Trophoblast cell (in vitro differentiated cells and primary cell): ENCODE measurements at regions not wholly inside any gene's neighbourhood (a gene's known extent, or its start where the extent isn't known, plus 50 kb on each side); places are given as distances from the start of the nearest gene placed in this dataset.
A peak's percentile ranks its signal among the peaks of the same experiment; 100 is the strongest.

ENCODE experiments used
- DNase-seq, 2 donors: peaks; one replicate each; pipeline ENCODE4 v3.0.0-alpha.2; 2016
- H2AFZ ChIP-seq: 2 replicates; pipeline ENCODE4 v1.6.1; 2013; ENCODE audit warnings: low read length, moderate library complexity, mild to moderate bottlenecking; ENCODE audit not compliant: insufficient read depth, poor library complexity
- H2AK5ac ChIP-seq: 2 replicates; pipeline ENCODE4 v1.6.1; 2013; ENCODE audit warnings: mild to moderate bottlenecking, low read length
- H2BK120ac ChIP-seq: 2 replicates; pipeline ENCODE4 v1.6.1; 2013; ENCODE audit warnings: low read length, mild to moderate bottlenecking, moderate library complexity; ENCODE audit not compliant: insufficient read depth, poor library complexity
- H2BK12ac ChIP-seq: 2 replicates; pipeline ENCODE4 v1.6.1; 2013; ENCODE audit warnings: mild to moderate bottlenecking, low read length, moderate library complexity
- H2BK5ac ChIP-seq: 2 replicates; pipeline ENCODE4 v1.6.1; 2013; ENCODE audit warnings: low read length, low read depth, moderate library complexity, mild to moderate bottlenecking; ENCODE audit not compliant: poor library complexity
- H3K14ac ChIP-seq: 2 replicates; pipeline ENCODE4 v1.6.1; 2013; ENCODE audit warnings: mild to moderate bottlenecking, low read length
- H3K18ac ChIP-seq: 2 replicates; pipeline ENCODE4 v1.6.1; 2013; ENCODE audit warnings: mild to moderate bottlenecking, low read length
- H3K23ac ChIP-seq: 2 replicates; pipeline ENCODE4 v1.6.1; 2013; ENCODE audit warnings: low read length
- H3K27ac ChIP-seq: 2 replicates; pipeline ENCODE4 v1.5.1; 2013; ENCODE audit warnings: low read depth, mild to moderate bottlenecking, inconsistent platforms, low read length, moderate library complexity
- H3K27me3 ChIP-seq: 2 replicates; pipeline ENCODE4 v1.6.1; 2013; ENCODE audit warnings: inconsistent platforms, mild to moderate bottlenecking, low read length, moderate library complexity; ENCODE audit not compliant: insufficient read depth
- H3K36me3 ChIP-seq, 2 experiments: 1 replicate in 1 of 2; 2 replicates in 1 of 2; pipeline ENCODE4 v1.6.1; 2013; ENCODE audit warnings: low read length in 2 of 2, mild to moderate bottlenecking in 2 of 2, moderate library complexity in 1 of 2; ENCODE audit not compliant: insufficient read depth in 2 of 2, control insufficient read depth in 1 of 2
- H3K4ac ChIP-seq: 2 replicates; pipeline ENCODE4 v1.6.1; 2013; ENCODE audit warnings: low read depth, mild to moderate bottlenecking, low read length, moderate library complexity
- H3K4me1 ChIP-seq, 2 experiments: 1 replicate in 1 of 2; 2 replicates in 1 of 2; pipeline ENCODE4 v1.6.1; 2013; ENCODE audit warnings: low read length in 2 of 2, mild to moderate bottlenecking in 2 of 2, moderate library complexity in 1 of 2; ENCODE audit not compliant: insufficient read depth in 2 of 2, control insufficient read depth in 1 of 2
- H3K4me2 ChIP-seq: 2 replicates; pipeline ENCODE4 v1.6.1; 2013; ENCODE audit warnings: inconsistent platforms, mild to moderate bottlenecking, low read length, moderate library complexity
- H3K4me3 ChIP-seq: 2 replicates; pipeline ENCODE4 v1.5.1; 2013; ENCODE audit warnings: mild to moderate bottlenecking, low read depth, low read length, inconsistent platforms
- H3K79me1 ChIP-seq: one replicate; pipeline ENCODE4 v1.6.1; 2013; ENCODE audit warnings: low read length
- H3K79me2 ChIP-seq: 2 replicates; pipeline ENCODE4 v1.6.1; 2013; ENCODE audit warnings: low read length, mild to moderate bottlenecking; ENCODE audit not compliant: control insufficient read depth, insufficient read depth, poor library complexity
- H3K9ac ChIP-seq: 2 replicates; pipeline ENCODE4 v1.6.1; 2013; ENCODE audit warnings: mild to moderate bottlenecking, low read length
- H3K9me3 ChIP-seq: 2 replicates; pipeline ENCODE4 v1.6.1; 2013; ENCODE audit warnings: low read depth, mild to moderate bottlenecking, control low read depth, inconsistent platforms, low read length; ENCODE audit not compliant: insufficient read depth
- H4K12ac ChIP-seq: 2 replicates; pipeline ENCODE4 v1.6.1; 2013; ENCODE audit warnings: low read depth, mild to moderate bottlenecking, low read length, moderate library complexity
- H4K8ac ChIP-seq: 2 replicates; pipeline ENCODE4 v1.6.1; 2013; ENCODE audit warnings: low read depth, mild to moderate bottlenecking, low read length, moderate library complexity
- H4K91ac ChIP-seq: one replicate; pipeline ENCODE4 v1.6.1; 2013; ENCODE audit warnings: low read depth, mild to moderate bottlenecking, low read length, moderate library complexity
- WGBS: extraction: QIAGEN DNeasy Blood & Tissue Kit; methylation state at CpG from one replicate; pipeline ENCODE4 v1.1.7; 2013; ENCODE audit warnings: missing lambda C conversion rate; ENCODE audit not compliant: insufficient read length, insufficient coverage; ENCODE audit errors: extremely low coverage; 5-methylcytosine and 5-hydroxymethylcytosine counted together

DNA sequence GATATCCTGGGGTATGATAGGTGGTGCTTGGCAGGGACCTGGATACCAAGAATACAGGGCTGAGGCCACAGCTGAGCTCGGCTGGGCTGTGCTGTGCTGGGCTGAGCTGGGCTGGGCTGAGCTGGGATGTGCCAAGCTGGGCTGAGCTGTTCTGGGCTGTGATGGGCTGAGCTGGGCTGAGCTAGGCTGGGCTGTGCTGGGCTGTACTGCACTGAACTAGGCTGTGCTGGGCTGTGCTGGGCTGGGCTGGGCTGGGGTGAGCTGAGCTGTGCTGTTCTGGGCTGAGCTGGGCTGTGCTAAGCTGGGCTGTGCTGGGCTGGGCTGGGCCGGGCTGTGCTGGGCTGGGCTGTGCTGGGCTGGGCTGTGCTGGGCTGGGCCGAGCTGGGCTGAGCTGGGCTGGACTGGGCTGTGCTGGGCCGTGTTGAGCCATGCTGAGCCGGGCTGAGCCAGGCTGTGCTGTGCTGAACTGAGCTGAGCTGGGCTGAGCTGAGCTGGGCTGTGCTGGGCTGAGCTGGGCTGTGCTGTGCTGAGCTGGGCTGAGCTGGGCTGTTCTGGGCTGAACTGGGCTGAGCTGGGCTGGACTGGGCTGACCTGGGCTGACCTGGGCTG lies 94.7 kb upstream of the ACTRT2 start:
- H3K4me3 ChIP-seq: peak overlapping the region; percentile 46
- no peak overlapping the region for H3K4me2 ChIP-seq
- H2BK12ac ChIP-seq: no peak overlapping the region
- no peak overlapping the region for H4K12ac ChIP-seq
- no peak for DNase-seq
- H3K27me3 ChIP-seq: no peaks in the 10 kb centered on the region
- no peak overlapping the region for H2AK5ac ChIP-seq
- no peak overlapping the region for H3K23ac ChIP-seq
- H3K4me1 ChIP-seq: no peaks in the 10 kb centered on the region
- H3K9me3 ChIP-seq: peaks cover 43% of the 10 kb centered on the region
- no peaks in the 10 kb centered on the region for H3K79me1 ChIP-seq
- H3K27ac ChIP-seq: no peak overlapping the region
- no peaks in the 10 kb centered on the region for H3K36me3 ChIP-seq
- no CpG with 5 or more reads among the region's 5 CpGs for WGBS
- no peak overlapping the region for H3K9ac ChIP-seq
- no peak overlapping the region for H3K18ac ChIP-seq
- no peaks in the 10 kb centered on the region for H3K79me2 ChIP-seq
- H2BK120ac ChIP-seq: no peak overlapping the region
- no peak overlapping the region for H2BK5ac ChIP-seq
- no peak overlapping the region for H3K14ac ChIP-seq
- H4K91ac ChIP-seq: no peak overlapping the region
- H3K4ac ChIP-seq: no peak overlapping the region
- no peak overlapping the region for H2AFZ ChIP-seq
- no peak overlapping the region for H4K8ac ChIP-seq

DNA sequence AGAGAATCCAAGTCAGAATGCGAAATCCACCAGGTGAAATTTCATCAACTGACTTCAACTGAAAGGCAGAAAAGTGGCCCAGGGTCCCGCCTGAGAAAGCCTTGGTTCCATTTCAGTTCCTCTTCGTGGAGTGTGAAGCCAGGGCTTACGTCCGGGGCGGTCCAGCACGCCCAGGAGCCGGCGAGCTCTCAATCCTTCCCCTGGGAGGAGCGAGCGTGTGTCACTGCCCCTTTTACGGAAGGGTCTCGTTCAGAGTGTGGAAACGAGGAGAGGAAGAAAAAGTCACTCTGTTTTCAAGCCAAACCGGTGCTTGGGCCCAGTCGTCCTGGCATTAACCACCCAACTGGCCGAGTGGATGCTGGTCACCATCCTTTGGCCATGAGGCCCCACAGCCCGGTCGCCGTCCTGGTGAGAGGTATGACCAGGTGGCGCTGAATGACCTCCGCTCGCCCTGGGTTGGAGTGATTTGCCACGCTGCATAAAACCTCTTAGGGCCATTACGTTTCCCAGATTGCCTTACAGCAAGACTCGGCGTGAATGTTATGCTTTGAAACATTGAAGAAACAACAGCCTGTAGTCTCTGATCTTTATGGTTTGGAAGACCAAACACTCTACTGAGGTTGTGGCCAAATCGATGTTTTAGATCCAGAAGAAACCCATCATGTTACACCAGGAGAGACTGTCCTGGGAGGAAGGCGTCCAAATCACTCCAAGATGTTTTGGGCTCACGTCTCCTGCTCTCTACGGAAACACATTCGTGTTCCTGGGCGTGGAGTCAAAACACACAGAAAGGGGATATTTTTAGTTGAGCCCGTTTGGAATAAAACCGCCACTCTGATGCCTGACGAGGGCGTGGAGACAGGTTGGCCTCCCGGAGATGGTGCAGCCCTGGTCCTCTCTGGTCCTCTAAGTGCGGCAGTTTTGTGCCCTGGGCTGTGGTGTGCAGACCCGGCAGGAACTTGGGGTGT lies 93.6 kb upstream of the ACTRT2 start:
- no CpG with 5 or more reads among the region's 40 CpGs for WGBS
- Histone ChIP-seq H3K14ac (no peak overlapping the region), H2AK5ac (no peak overlapping the region), H3K4me1 (no peaks in the 10 kb centered on the region), H3K4me2 (no peak overlapping the region), H4K12ac (no peak overlapping the region), H3K23ac (no peak overlapping the region), H3K18ac (no peak overlapping the region), H3K4ac (no peak overlapping the region), H2AFZ (no peak overlapping the region), H3K27me3 (no peaks in the 10 kb centered on the region), H4K91ac (no peak overlapping the region), H3K9ac (no peak overlapping the region), H2BK12ac (no peak overlapping the region), H3K36me3 (no peaks in the 10 kb centered on the region), H3K9me3 (peaks cover 50% of the 10 kb centered on the region), H4K8ac (no peak overlapping the region), H3K79me1 (no peaks in the 10 kb centered on the region), H3K27ac (no peak overlapping the region), H2BK120ac (no peak overlapping the region), H2BK5ac (no peak overlapping the region), H3K4me3 (no peak overlapping the region), H3K79me2 (no peaks in the 10 kb centered on the region)
- DNase-seq: no peak

GRCh38 chr1:2928366-2929325 lies 92.6 kb upstream of the ACTRT2 start:
- Histone ChIP-seq H4K91ac (no peak overlapping the region), H3K79me2 (no peaks in the 10 kb centered on the region), H4K12ac (no peak overlapping the region), H3K27me3 (no peaks in the 10 kb centered on the region), H3K4ac (no peak overlapping the region), H3K9me3 (peaks cover 52% of the 10 kb centered on the region), H3K27ac (no peak overlapping the region), H2BK12ac (no peak overlapping the region), H2BK120ac (no peak overlapping the region), H3K4me1 (no peaks in the 10 kb centered on the region), H3K14ac (no peak overlapping the region), H3K4me3 (no peak overlapping the region), H4K8ac (no peak overlapping the region), H2AK5ac (no peak overlapping the region), H3K36me3 (no peaks in the 10 kb centered on the region), H3K4me2 (no peak overlapping the region), H3K23ac (no peak overlapping the region), H2BK5ac (no peak overlapping the region), H3K18ac (no peak overlapping the region), H3K9ac (no peak overlapping the region), H3K79me1 (no peaks in the 10 kb centered on the region), H2AFZ (no peak overlapping the region)
- WGBS: no CpG with 5 or more reads among the region's 42 CpGs
- DNase-seq: no peak

GRCh38 chr1:2929335-2929734 lies 91.9 kb upstream of the ACTRT2 start:
- Histone ChIP-seq H3K9ac (no peak overlapping the region), H2BK12ac (no peak overlapping the region), H3K79me1 (no peaks in the 10 kb centered on the region), H3K4me1 (no peaks in the 10 kb centered on the region), H3K9me3 (peaks cover 50% of the 10 kb centered on the region), H3K79me2 (no peaks in the 10 kb centered on the region), H3K4ac (no peak overlapping the region), H3K18ac (no peak overlapping the region), H3K23ac (no peak overlapping the region), H2AK5ac (no peak overlapping the region), H3K27me3 (no peaks in the 10 kb centered on the region), H3K36me3 (no peaks in the 10 kb centered on the region), H3K4me2 (no peak overlapping the region), H2BK120ac (no peak overlapping the region), H3K14ac (no peak overlapping the region), H4K91ac (no peak overlapping the region), H2AFZ (no peak overlapping the region), H4K8ac (no peak overlapping the region), H4K12ac (no peak overlapping the region), H3K27ac (no peak overlapping the region), H2BK5ac (no peak overlapping the region), H3K4me3 (no peak overlapping the region)
- DNase-seq: no peak
- no CpG with 5 or more reads among the region's 5 CpGs for WGBS
